NT2/D1 (cell line): ENCODE measurements at regions not wholly inside any gene's neighbourhood (a gene's known extent, or its start where the extent isn't known, plus 50 kb on each side); places are given as distances from the start of the nearest gene placed in this dataset.

Experiments used
- YY1 ChIP-seq: IDR thresholded peaks from 2 replicates; pipeline ENCODE4 v1.6.1; 2011; ENCODE audit not compliant: insufficient read length, insufficient read depth
- ZNF274 ChIP-seq: IDR thresholded peaks from 2 replicates; pipeline ENCODE4 v1.6.1; 2011; ENCODE audit warnings: mild to moderate bottlenecking, low read depth, low read length

DNA sequence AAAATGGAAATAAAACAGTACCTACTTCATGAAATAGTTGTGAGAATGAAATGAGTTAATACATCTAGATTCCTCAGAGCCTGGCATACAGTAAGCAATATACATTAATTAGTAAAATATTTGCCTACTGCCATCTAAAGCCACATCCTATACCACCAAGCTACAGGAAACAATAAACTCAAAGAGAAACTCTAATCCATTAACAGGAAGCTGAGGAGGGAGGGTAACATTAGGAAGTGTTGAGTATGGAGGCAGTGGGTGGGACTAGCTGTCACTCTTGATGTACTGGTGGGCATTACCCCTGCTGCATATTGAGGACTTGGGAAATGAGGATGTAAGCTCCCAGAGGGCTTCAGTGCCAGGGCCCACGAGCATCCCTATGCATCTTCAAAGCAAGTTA, 396.5 kb downstream of the TNS1 start:
- no peak for TF ChIP-seq ZNF274
- no peak for TF ChIP-seq YY1
